ENCODE measurements at regions not wholly inside any gene's neighbourhood (a gene's known extent, or its start where the extent isn't known, plus 50 kb on each side); places are given as distances from the start of the nearest gene placed in this dataset.
"Not testable (repeated sequence)": the region's sequence is repeated elsewhere in the genome, so short reads cannot be mapped to it uniquely, and the experiment has no call there.

- no peak for DNase-seq (ENCODE audit: low read depth, low spot score)
- in situ Hi-C loops (cut with HindIII; ENCODE audit: low sequenced_read_pairs) = no loop called here
- TF ChIP-seq CTCF (IDR thresholded peaks at IDR 0.05; ENCODE audit: low read depth, low read length) = no peak
- no peak overlapping the region for H3K4me3 ChIP-seq (ENCODE audit: low read depth, low read length)
These were observed 182.7 kb upstream of the FBXO11 start for GRCh38 chr2:48088994-48089393.

- DNase-seq (ENCODE audit: low read depth, low spot score) = no peak
- TF ChIP-seq CTCF (IDR thresholded peaks at IDR 0.05; ENCODE audit: low read depth, low read length) = no peak
- in situ Hi-C loops (cut with HindIII; ENCODE audit: low sequenced_read_pairs) = no loop called here
- H3K4me3 ChIP-seq (ENCODE audit: low read depth, low read length) = no peak overlapping the region
These were observed 183.3 kb upstream of the FBXO11 start for GRCh38 chr2:48089644-48090043.

- in situ Hi-C loops (cut with HindIII; ENCODE audit: low sequenced_read_pairs) = no loop called here
- no peak overlapping the region for H3K4me3 ChIP-seq (ENCODE audit: low read depth, low read length)
- DNase-seq (ENCODE audit: low read depth, low spot score) = no peak
- TF ChIP-seq CTCF (IDR thresholded peaks at IDR 0.05; ENCODE audit: low read depth, low read length) = no peak
These were observed 186.8 kb upstream of the FBXO11 start for GRCh38 chr2:48092846-48093803.

- DNase-seq (ENCODE audit: low read depth, low spot score); in situ Hi-C loops (cut with HindIII; ENCODE audit: low sequenced_read_pairs); H3K4me3 ChIP-seq (ENCODE audit: low read depth, low read length): not testable (repeated sequence)
These were observed 190.5 kb upstream of the FBXO11 start for GRCh38 chr2:48096765-48097164.

GRCh38 chr2:48098539-48098938, 192.2 kb upstream of the FBXO11 start:
- no peak for DNase-seq (ENCODE audit: low read depth, low spot score)
- TF ChIP-seq CTCF (IDR thresholded peaks at IDR 0.05; ENCODE audit: low read depth, low read length) = no peak
- in situ Hi-C loops (cut with HindIII; ENCODE audit: low sequenced_read_pairs) = no loop called here
- no peak overlapping the region for H3K4me3 ChIP-seq (ENCODE audit: low read depth, low read length)

- DNase-seq (ENCODE audit: low read depth, low spot score) = no peak
- TF ChIP-seq CTCF (IDR thresholded peaks at IDR 0.05; ENCODE audit: low read depth, low read length) = no peak
- no peak overlapping the region for H3K4me3 ChIP-seq (ENCODE audit: low read depth, low read length)
- in situ Hi-C loops (cut with HindIII; ENCODE audit: low sequenced_read_pairs) = no loop called here
These were observed 198.1 kb upstream of the FBXO11 start for GRCh38 chr2:48104418-48104817.

- H3K4me3 ChIP-seq (ENCODE audit: low read depth, low read length) = no peak overlapping the region
- in situ Hi-C loops (cut with HindIII; ENCODE audit: low sequenced_read_pairs) = no loop called here
- no peak for TF ChIP-seq CTCF (IDR thresholded peaks at IDR 0.05; ENCODE audit: low read depth, low read length)
- no peak for DNase-seq (ENCODE audit: low read depth, low spot score)
These were observed 199.6 kb upstream of the FBXO11 start for GRCh38 chr2:48105848-48106247.
